Brain pericyte (primary cell): ENCODE measurements at regions not wholly inside any gene's neighbourhood (a gene's known extent, or its start where the extent isn't known, plus 50 kb on each side); places are given as distances from the start of the nearest gene placed in this dataset.

Source experiments
- DNase-seq: peaks from one replicate; pipeline ENCODE4 v3.0.0-alpha.2; 2012; ENCODE audit warnings: low read depth, low spot score

DNA sequence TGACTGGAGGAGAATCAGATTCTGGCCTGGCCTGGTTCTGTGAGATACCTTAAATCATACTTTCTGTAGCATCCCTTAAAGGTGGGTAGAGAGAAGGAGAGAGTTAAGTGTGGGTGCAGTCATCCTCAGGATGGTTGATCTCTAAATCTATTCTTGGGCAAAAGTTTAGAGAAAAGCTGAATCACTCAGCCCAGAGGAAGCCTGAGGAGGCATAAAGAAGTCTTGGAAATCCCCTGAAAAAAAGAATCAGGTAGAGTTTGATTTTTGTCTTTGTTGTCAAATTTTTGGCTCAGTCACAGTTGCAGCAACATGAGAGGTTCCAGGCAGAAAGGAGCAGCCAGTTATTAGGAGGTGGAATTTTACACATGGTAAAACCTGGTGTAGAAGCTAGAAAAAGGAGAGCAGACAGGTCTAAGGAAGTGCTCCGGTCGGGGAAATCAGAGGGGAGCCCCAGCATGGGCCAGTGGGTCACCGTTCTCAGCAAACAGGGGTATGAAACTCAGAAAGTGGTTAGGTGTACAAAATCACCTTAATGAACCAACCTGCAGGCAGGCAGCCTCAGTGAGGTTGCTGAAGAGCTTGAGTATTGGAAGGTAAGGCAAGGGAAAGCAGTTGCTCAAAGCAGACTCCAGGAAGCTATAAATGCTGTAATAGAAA lies 116.2 kb upstream of the CNTLN start:
- no peak for DNase-seq

DNA sequence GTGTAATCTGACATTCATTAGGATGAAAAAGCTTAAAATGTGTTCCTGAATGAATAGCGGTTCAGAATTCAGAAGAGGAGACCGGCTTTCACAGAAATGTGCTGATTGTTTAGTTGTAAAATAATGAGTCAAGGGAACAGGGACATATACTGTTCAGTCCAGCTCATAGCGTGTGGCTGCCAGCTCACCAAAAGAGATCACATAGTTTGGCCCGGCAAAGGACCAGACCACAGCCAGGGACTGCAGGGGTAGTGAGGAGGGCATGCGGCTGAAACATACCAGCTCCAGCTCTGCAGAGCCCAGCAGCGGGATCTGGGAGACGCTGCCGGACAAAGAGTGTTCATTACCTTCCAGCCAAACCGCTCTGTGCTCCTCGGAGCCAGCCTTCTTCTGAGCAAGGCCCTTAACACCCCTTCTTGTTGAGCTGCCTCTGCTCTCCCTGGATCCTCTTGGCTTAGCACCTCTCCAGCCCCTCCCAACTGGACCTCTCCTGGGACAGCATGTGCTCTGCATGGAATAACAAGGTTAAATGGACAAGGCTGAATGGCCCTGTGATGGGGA lies 116.8 kb upstream of the CNTLN start:
- no peak for DNase-seq

DNA sequence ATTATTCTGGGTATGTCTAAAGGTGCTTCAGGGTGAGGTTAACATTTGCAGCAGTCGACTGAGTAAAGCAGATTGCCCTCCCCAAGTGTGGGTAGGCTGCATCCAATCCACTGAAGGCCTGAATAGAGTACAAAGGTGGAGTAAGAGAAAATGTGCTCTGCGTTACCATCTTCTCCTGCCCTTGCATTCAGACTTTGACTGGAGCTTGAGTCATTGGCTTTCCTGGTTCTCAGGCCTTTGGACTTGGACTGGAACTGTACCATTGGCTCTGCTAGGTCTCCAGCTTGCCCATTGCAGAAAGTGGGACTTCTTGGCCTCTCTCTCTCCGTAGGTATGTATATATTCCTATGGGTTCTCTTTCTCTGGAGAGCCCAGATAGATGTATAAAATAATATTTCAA lies 120.9 kb upstream of the CNTLN start:
- no peak for DNase-seq

DNA sequence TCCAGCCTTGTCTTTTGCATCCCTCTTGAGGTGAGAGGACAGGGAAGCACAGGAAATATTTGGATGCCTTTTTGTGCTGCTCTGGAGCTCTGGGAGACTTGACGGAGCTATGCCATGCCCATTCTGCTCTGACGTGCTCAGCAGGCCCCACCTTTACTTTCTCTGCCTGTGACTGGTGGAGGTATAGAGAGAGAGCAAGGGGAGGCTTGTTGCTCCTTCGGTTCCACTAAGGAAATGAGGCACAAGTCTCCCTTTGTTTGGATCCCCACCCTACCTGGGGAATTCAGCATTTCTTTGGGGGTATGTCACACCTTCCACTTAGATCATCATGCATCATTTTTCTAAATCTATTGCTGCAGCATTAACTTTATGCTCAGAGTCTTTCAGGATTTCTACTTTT lies 121.8 kb upstream of the CNTLN start:
- DNase-seq, result no peak

- DNase-seq, result no peak
Observed at GRCh38 chr9:17011880-17012279, 123.0 kb upstream of the CNTLN start.

- DNase-seq, result no peak
Observed at GRCh38 chr9:17009071-17009470, 125.8 kb upstream of the CNTLN start.

DNA sequence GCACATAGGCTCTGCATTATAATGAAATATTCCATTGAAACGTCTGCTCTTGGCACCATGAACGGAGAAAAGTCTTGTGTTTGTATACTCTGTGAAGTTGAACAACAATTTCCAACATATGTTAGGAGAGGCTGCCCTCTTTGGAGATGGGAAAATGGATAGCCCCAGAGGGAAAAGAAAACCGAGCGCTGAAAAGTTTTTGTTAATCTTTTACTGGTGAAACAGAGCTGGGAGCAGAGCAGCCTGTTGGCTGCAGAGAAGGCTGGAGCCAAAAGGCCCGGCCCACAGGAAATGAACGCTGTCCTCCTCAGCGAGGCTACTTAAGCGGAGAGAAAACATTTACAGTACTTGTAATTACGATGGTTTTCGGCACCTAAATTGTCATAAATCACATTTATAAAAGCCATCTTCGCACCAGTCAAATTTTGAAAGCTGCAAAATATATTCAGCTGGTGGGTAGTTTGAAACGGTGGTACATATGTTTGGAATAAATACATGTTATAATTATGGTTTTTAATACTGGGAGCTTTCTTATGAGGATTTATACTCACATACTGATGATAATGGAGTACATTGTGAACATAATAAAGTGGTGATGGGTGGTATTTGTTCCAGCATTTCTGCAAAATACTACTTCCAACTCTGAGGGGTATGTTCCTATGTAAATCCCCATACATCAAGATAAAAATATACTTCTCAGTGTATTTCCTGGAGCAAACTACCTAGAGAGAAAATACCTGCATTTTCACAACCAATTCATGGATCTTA lies 129.6 kb upstream of the CNTLN start:
- peak; percentile 66 for DNase-seq

- DNase-seq, result no peak
Observed at GRCh38 chr9:17004500-17004899, 130.3 kb upstream of the CNTLN start.

DNA sequence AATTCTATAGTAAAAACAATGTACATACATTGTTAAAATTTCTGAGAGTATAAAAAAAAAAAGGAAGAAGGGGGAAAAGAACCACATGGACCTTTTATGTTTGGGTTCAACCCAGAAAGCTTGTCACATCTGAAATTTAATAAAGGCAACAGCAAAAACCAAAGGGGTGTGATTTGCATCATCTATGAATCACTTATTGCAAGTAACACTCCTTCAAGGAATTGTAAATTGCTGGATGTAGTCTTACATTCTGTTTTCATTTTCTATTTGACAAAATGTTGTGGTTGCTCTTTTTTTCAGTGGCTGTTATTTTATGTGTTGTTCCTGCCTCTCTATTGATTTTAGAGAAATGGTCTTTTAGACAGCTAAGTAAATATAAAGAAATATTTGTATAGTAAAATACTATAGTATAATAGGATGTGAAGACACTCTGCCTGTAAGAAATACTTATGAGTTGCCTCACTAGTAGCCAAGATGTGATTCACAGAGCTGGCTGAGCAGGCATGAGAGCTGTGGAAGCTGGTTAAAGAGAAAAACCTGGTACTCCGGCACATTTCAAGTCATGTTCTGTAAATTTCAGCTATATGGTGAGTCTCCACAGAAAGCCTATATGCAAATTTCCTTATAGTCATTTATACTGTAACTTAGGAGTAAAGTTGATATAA lies 131.1 kb upstream of the CNTLN start:
- DNase-seq, result no peak

DNA sequence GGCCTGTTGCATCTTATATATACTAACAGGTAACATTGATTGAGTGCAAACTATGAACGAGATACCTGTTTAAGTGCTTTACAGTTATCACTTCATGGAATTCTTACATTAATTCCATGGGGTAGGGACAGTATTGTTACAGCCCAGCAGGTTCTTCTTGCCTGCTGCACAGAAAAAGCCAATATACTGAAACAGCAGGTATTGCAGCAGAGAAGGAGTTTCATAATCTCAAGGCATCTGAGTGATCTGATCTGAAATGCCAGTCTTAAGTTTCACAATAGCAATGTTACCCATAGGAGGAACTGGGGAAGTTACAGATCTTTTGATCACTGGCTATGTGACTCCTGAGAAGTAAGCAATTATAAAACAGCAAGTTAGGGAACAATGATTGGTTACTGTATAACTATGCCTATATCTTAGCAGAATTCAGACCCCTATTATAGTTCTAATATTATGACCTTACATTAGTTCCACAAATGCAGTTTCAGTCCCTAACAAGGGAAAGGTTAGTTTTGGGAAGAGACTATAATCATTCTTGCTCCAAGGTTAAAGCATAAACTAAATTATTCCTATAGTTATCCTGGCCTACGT lies 126.5 kb upstream of the BNC2 start:
- no peak for DNase-seq

GRCh38 chr9:16992138-16992537 lies 121.7 kb upstream of the BNC2 start:
- no peak for DNase-seq

- no peak for DNase-seq
Observed at GRCh38 chr9:16987026-16987425, 116.6 kb upstream of the BNC2 start.

DNA sequence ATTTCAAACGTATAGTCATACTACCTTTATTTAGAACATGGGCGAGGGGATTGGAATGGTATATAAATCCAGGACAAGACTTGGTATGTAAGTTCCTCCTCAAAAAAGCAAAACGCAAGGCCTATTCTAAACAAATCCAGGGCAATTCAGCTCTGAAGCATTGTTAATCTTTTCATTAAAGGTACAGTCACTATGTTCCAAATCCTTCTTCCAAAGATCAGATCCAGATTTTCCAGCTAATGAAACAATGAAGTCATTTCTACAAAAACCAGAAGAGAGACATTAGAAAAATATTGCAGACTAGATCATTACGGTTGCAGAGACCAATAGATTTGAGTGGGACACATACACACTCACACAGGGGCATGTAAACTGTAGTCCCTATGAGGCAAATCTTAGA lies 116.1 kb upstream of the BNC2 start:
- no peak for DNase-seq

DNA sequence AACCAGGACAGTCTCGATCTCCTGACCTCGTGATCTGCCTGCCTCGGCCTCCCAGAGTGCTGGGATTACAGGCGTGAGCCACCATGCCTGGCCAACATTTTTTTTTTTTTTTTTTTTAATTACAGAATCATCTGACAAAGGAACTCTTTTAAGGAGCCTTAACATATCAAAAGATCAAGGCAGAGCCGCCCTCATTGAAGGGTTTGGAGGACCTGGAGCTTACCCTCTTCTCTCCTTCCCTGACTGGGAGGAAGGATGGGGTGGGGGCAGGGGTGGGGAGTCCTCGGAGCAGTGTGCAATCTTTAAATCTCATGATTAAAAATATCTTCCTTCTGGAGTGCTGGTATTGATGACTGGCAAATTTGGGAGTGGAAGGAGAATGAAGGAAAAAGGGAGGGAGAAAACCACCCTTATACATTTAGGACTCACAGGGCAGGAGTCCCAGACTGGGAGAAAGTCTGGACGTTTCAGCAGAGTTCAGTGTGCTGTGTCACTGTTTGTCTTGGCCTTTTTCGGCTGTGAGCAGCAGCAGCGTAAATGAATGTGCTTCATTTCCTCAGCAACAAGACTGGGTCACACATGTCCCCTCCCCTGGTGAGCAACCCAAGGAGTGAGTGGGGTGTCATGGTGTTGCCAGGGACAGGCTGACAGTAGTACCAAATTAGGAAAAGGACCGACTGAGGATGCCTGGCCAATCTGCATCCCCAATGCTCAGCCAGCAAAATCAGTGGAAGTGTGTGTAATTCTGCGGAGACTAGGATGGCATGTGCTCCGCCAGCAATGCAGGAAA lies 115.3 kb upstream of the BNC2 start:
- no peak for DNase-seq

DNA sequence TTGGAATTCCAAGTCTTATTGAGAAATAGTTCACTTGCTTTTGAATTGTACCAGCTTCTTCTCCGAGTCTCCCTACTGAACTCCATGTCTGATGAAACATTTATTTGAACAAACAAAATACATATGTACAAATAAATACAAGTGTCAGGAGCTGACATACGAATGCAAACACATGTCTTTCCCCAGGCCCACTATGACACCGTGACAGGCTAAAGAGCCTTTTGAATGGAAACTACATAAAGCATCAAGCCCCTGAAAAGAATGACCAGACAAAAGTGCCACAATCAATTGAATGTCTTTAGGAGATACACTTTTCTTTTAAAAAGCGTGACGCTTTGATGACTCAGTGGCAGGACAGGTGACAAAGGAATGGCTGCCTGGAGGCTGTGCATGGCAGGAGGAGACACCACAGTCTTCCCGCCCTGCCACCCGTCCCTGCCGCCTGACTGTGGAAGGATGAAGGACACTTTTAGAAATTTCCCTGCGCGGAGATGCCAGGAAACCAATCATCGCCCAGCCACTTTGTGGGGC lies 112.4 kb upstream of the BNC2 start:
- no peak for DNase-seq

DNA sequence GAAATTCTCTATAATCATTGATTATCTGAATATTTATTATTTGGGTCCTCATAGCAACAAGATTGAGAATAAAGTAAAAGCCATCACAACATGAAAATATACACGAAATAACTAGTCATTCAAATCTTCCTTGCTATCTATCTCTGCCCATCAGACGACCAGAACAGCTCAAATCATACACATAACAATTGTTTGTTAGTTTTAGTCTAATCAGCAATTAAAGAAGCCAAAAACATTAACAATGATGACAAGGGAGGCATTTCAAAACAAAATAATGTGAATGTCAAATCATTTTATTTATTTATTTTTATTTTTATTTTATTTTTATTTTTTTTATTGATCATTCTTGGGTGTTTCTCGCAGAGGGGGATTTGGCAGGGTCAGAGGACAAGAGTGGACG lies 106.0 kb upstream of the BNC2 start:
- DNase-seq, result no peak

DNA sequence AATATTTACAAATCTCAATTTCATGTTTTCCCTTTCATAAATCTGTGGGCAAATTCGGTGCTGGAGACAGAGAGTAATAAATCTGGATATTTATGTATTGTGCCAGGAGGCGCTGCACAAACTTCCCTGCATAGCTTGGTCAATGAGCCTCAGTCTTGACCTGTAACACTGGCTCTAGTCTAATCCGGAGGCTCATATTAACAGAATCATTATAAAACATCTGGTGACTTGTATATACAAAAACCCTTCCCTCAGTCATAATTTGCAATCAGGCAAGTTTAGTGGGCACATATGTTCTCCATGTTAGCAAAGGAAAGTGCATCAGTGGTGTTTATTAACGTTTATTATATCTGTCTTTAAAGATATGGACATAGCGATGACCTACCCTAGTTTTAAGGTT lies 104.0 kb upstream of the BNC2 start:
- no peak for DNase-seq

- no peak for DNase-seq
Observed at GRCh38 chr9:16970321-16970720, 99.9 kb upstream of the BNC2 start.

GRCh38 chr9:16964228-16964627 lies 93.8 kb upstream of the BNC2 start:
- DNase-seq, result peak; percentile 95

- no peak for DNase-seq
Observed at GRCh38 chr9:16960084-16960483, 89.6 kb upstream of the BNC2 start.

DNA sequence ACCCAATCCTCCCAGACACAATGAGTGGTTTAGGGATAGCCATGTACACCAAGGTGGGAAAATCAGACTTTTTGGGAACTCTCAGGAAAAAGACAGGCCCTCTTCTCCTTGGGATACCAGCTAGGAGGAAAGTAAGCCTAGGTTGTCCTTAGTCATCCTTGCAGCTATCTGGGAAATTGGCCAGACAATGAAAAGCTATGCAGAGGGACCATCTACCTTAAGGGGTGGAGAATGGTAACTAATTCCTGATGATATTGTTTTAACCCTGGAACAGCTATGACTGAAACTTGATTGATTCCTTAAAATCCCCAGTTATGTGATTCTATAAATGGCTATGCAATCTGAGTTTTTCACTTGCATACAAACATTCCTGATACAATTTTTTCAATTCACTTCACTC lies 88.9 kb upstream of the BNC2 start:
- no peak for DNase-seq
